ENCODE measurements at regions not wholly inside any gene's neighbourhood (a gene's known extent, or its start where the extent isn't known, plus 50 kb on each side); places are given as distances from the start of the nearest gene placed in this dataset.

- no peak for DNase-seq
- intact Hi-C loops (cut with DNase I): no loop called here
- Histone ChIP-seq H3K9me3 (no peaks in the 10 kb centered on the region), H3K4me3 (no peak overlapping the region), H3K36me3 (no peaks in the 10 kb centered on the region), H3K27ac (no peak overlapping the region), H3K27me3 (peaks cover 0 to 45% (median 16%) of the 10 kb centered on the region in 7 donors), H3K4me1 (no peaks in the 10 kb centered on the region)
- 67 to 83% methylated on average over 10 of the region's 10 CpGs for WGBS, 2 donors
- no peak for TF ChIP-seq CTCF (IDR thresholded peaks at IDR 0.05)
- no peak for ATAC-seq
Observed at GRCh38 chr1:34640654-34641401, 114.0 kb upstream of the GJB5 start.

- DNase-seq (no peak), ATAC-seq (no peak)
- no peaks in the 10 kb centered on the region for H3K36me3 ChIP-seq
- H3K27me3 ChIP-seq: peaks cover 0 to 56% (median 23%) of the 10 kb centered on the region in 7 donors
- H3K27ac ChIP-seq: no peak overlapping the region
- intact Hi-C loops (cut with DNase I): no loop called here
- H3K9me3 ChIP-seq: no peaks in the 10 kb centered on the region
- H3K4me3 ChIP-seq: no peak overlapping the region
- 38 to 46% methylated on average over 1 of the region's 1 CpG for WGBS, 2 donors
- no peak for TF ChIP-seq CTCF (IDR thresholded peaks at IDR 0.05)
- H3K4me1 ChIP-seq: no peaks in the 10 kb centered on the region
Observed at GRCh38 chr1:34642679-34643078, 112.2 kb upstream of the GJB5 start.

- Histone ChIP-seq H3K27ac (no peak overlapping the region), H3K4me3 (no peak overlapping the region), H3K4me1 (no peaks in the 10 kb centered on the region), H3K9me3 (no peaks in the 10 kb centered on the region), H3K27me3 (peaks cover 0 to 70% (median 41%) of the 10 kb centered on the region in 7 donors), H3K36me3 (no peaks in the 10 kb centered on the region)
- DNase-seq (no peak), ATAC-seq (no peak)
- intact Hi-C loops (cut with DNase I): no loop called here
- no peak for TF ChIP-seq CTCF (IDR thresholded peaks at IDR 0.05)
- WGBS, 2 donors: 35 to 53% methylated on average over 7 of the region's 7 CpGs
Observed at GRCh38 chr1:34645109-34645688, 109.6 kb upstream of the GJB5 start.

- TF ChIP-seq CTCF (IDR thresholded peaks at IDR 0.05): no peak
- no peak for ATAC-seq
- H3K36me3 ChIP-seq: no peaks in the 10 kb centered on the region
- H3K4me3 ChIP-seq: no peak overlapping the region
- no peaks in the 10 kb centered on the region for H3K4me1 ChIP-seq
- H3K27ac ChIP-seq: no peak overlapping the region
- WGBS, 2 donors: 52 to 53% methylated on average over 3 of the region's 3 CpGs
- DNase-seq: no peak
- peaks cover 0 to 73% (median 41%) of the 10 kb centered on the region in 7 donors for H3K27me3 ChIP-seq
- intact Hi-C loops (cut with DNase I): no loop called here
- no peaks in the 10 kb centered on the region for H3K9me3 ChIP-seq
Observed at GRCh38 chr1:34645919-34646318, 108.9 kb upstream of the GJB5 start.
